Esophagus muscularis mucosa (tissue), 4 donors: ENCODE measurements at regions not wholly inside any gene's neighbourhood (a gene's known extent, or its start where the extent isn't known, plus 50 kb on each side); places are given as distances from the start of the nearest gene placed in this dataset.
A peak's percentile ranks its signal among the peaks of the same experiment; 100 is the strongest.

ENCODE experiments used
- DNase-seq: peaks from one replicate; pipeline ENCODE4 v3.0.0-alpha.2; 2017; ENCODE audit errors: extremely low spot score
- H3K27ac ChIP-seq, 4 donors: fragments of 200-600 bp; sonication (generic); replicated peaks in 1 of 4; 1 replicate in 3 of 4; 2 replicates in 1 of 4; pipeline ENCODE4 v1.5.1; 2016 to 2019; ENCODE audit warnings: mild to moderate bottlenecking in 1 of 4
- H3K27me3 ChIP-seq, 4 donors: fragments of 200-600 bp; sonication (generic); one replicate each; pipeline versions ENCODE4 v1.5.1 to v1.6.0; 2016 to 2019
- H3K36me3 ChIP-seq, 4 donors: fragments of 200-600 bp; sonication (generic); one replicate each; pipeline ENCODE4 v1.5.1; 2016 to 2019
- H3K4me1 ChIP-seq, 4 donors: fragments of 200-600 bp; sonication (generic); one replicate each; pipeline ENCODE4 v1.5.1; 2016 to 2019
- H3K4me3 ChIP-seq, 4 donors: fragments of 200-600 bp; sonication (generic); 1 replicate in 2 of 4; 2 replicates in 2 of 4; pipeline ENCODE4 v1.5.1; 2016 to 2019; ENCODE audit warnings: mild to moderate bottlenecking in 4 of 4, moderate library complexity in 1 of 4
- H3K9me3 ChIP-seq, 4 donors: fragments of 200-600 bp; sonication (generic); 1 replicate in 3 of 4; 2 replicates in 1 of 4; pipeline ENCODE4 v1.5.1; 2016 to 2019
- EP300 ChIP-seq: sonication (generic); formaldehyde crosslinking; IDR thresholded peaks from one replicate; pipeline ENCODE4 v1.6.1; 2017; ENCODE audit warnings: antibody characterized with exemption
- POLR2A ChIP-seq: fragments of 450-650 bp; IDR thresholded peaks from one replicate; pipeline ENCODE4 v1.6.1; 2017; ENCODE audit warnings: antibody characterized with exemption, moderate library complexity, mild to moderate bottlenecking, low read depth
- POLR2AphosphoS5 ChIP-seq, 2 donors: sonication (generic); formaldehyde crosslinking; IDR thresholded peaks; one replicate each; pipeline ENCODE4 v1.6.1; 2017; ENCODE audit warnings: antibody characterized with exemption in 2 of 2
- WGBS: methylation state at CpG from one replicate; pipeline ENCODE4 v1.1.5; 2018; 5-methylcytosine and 5-hydroxymethylcytosine counted together
- intact Hi-C: fragments of 100-400 bp; cut with DNase I; formaldehyde crosslinking; loops from one replicate; pipeline ENCODE4 v1.15.1; 2023
- TF ChIP-seq, protein P1 (sequence below), 3 experiments: fragments of 200-600 bp in 2 of 3; fragments of 450-650 bp in 1 of 3; sonication (generic) in 2 of 3; IDR thresholded peaks; one replicate each; pipeline ENCODE4 v1.5.1; 2017 to 2019; ENCODE audit warnings: antibody characterized with exemption in 3 of 3, mild to moderate bottlenecking in 2 of 3, moderate library complexity in 1 of 3

DNA sequence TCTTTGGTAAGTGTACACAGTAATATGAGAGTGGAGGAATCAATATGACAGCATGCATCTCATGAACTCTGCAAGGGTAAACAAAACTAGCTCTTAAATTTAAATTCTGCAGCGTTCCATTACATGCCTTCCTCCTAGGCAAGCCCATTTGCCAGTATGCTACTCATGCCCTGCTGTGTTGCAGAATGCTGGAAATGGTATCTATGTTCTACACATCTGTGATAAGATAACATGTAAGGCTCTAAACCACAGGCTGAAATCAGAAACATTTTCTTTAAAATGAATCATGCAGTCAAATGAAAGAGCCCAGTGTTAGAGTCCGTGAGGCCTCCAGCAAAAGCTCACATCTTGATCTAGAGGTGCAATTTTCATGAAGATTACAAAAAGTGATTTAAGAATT, 112.8 kb upstream of the FN1 start:
- WGBS: 89% methylated on average over 2 of the region's 2 CpGs
- intact Hi-C loops: no loop called here
- no peaks in the 10 kb centered on the region for H3K36me3 ChIP-seq
- H3K4me3 ChIP-seq: no peak overlapping the region
- TF ChIP-seq POLR2A: no peak
- TF ChIP-seq EP300: no peak
- TF ChIP-seq, protein P1, sequence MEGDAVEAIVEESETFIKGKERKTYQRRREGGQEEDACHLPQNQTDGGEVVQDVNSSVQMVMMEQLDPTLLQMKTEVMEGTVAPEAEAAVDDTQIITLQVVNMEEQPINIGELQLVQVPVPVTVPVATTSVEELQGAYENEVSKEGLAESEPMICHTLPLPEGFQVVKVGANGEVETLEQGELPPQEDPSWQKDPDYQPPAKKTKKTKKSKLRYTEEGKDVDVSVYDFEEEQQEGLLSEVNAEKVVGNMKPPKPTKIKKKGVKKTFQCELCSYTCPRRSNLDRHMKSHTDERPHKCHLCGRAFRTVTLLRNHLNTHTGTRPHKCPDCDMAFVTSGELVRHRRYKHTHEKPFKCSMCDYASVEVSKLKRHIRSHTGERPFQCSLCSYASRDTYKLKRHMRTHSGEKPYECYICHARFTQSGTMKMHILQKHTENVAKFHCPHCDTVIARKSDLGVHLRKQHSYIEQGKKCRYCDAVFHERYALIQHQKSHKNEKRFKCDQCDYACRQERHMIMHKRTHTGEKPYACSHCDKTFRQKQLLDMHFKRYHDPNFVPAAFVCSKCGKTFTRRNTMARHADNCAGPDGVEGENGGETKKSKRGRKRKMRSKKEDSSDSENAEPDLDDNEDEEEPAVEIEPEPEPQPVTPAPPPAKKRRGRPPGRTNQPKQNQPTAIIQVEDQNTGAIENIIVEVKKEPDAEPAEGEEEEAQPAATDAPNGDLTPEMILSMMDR (IDR thresholded peaks at IDR 0.05): no peak
- TF ChIP-seq POLR2AphosphoS5 (IDR thresholded peaks at IDR 0.05): no peak
- no peak overlapping the region for H3K27ac ChIP-seq
- no peaks in the 10 kb centered on the region for H3K4me1 ChIP-seq
- no peaks in the 10 kb centered on the region for H3K9me3 ChIP-seq
- H3K27me3 ChIP-seq: no peaks in the 10 kb centered on the region
- DNase-seq: no peak

DNA sequence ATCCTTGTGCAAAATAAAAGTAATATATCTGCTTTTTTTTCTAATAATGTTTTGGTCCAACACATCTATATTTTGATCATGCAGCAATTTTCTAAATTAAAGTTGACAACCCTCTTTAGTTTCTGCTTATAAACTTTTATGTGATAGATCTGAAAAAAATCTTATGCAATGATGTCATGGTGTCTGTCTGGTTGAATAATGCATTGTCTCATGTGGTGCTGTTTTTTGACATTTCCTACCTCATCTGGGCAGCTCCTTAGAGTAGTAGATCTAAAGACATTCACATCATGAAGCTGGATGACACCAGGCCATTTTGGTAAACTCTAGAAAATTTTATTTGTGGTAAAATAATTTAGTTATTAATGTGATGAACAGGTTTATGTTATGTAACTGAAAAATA, 106.8 kb upstream of the FN1 start:
- H3K27ac ChIP-seq: no peak overlapping the region
- no peak overlapping the region for H3K4me3 ChIP-seq
- no peaks in the 10 kb centered on the region for H3K27me3 ChIP-seq
- no peaks in the 10 kb centered on the region for H3K9me3 ChIP-seq
- no peak for DNase-seq
- peaks cover 0 to 10% (median under 1%) of the 10 kb centered on the region in 4 donors for H3K4me1 ChIP-seq
- H3K36me3 ChIP-seq: no peaks in the 10 kb centered on the region
- no peak for TF ChIP-seq POLR2A
- TF ChIP-seq, protein P1 (IDR thresholded peaks at IDR 0.05): no peak
- TF ChIP-seq POLR2AphosphoS5 (IDR thresholded peaks at IDR 0.05): no peak
- no peak for TF ChIP-seq EP300
- intact Hi-C loops: no loop called here

DNA sequence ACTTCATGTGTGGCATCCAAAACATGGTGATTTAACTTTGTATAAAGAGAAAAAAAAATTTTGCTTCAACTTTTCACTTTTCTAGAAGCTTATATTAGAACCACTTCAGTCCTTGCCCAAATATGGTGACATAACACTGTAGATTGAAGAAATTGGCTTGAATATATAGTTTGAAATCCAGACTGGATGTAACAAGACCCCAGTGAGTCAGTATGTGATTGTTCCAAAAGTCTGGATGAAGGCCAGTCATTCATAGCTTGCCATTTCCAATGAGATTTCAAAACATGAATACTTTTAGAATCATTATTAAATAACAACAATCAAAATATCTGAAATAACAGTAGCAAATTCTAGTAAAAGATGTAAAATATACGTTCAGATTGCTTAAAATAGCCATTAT, 104.8 kb upstream of the FN1 start:
- Histone ChIP-seq H3K9me3 (no peaks in the 10 kb centered on the region), H3K27ac (no peak overlapping the region), H3K4me3 (no peak overlapping the region), H3K36me3 (no peaks in the 10 kb centered on the region), H3K4me1 (peaks cover 10 to 31% (median 17%) of the 10 kb centered on the region in 4 donors), H3K27me3 (no peaks in the 10 kb centered on the region)
- intact Hi-C loops: no loop called here
- no peak for TF ChIP-seq POLR2A
- TF ChIP-seq EP300: no peak
- TF ChIP-seq, protein P1 (IDR thresholded peaks at IDR 0.05): no peak
- TF ChIP-seq POLR2AphosphoS5 (IDR thresholded peaks at IDR 0.05): no peak
- WGBS: 27% methylated on average over 1 of the region's 1 CpG
- DNase-seq: no peak

DNA sequence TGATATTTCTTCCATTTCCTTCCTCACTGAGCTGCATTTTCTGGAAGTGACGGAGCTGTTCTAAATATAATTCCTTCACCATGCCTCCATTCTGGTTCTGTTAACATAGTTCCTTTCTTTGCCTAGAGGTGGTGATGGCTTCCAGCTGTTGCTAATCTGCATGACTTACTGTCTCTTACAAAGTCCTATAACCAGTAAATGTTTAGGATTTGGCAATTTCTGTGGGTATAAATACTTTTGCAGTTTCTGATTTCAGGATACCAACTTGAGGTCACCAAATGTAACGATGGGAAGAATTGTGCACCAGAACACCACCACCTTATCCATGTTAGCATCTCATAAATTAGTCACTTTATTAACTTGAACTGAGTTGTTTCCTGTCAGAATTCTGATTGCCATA, 101.7 kb upstream of the FN1 start:
- Histone ChIP-seq H3K27me3 (no peaks in the 10 kb centered on the region), H3K4me3 (no peak overlapping the region), H3K27ac (no peak overlapping the region), H3K4me1 (peaks cover 10 to 35% (median 17%) of the 10 kb centered on the region in 4 donors), H3K9me3 (peaks cover 0 to 9% (median 4%) of the 10 kb centered on the region in 4 donors), H3K36me3 (no peaks in the 10 kb centered on the region)
- DNase-seq: no peak
- intact Hi-C loops: no loop called here
- WGBS: 55% methylated on average over 2 of the region's 2 CpGs
- TF ChIP-seq POLR2A: no peak
- peak in 1 of 2 donors; percentile 29 for TF ChIP-seq POLR2AphosphoS5 (IDR thresholded peaks at IDR 0.05)
- TF ChIP-seq, protein P1 (IDR thresholded peaks at IDR 0.05): no peak

DNA sequence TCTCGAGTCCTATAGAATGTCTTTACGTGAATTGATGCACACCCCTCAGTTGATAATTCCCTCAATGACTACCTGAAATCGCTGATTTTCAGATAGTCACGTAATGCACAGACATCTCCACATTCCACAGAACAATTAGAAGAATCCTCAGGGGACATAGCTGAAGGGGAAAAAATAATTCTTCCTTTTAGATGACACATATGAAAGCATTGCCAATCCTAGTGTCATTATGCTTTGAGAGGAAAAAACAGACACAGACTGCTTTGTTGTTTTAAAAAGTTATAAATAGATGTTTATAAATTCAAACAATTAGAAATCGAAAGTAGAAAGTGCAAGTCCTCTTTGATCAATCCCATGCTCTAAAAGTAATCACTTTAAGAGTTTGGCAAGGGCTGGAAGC, 100.6 kb upstream of the FN1 start:
- TF ChIP-seq POLR2AphosphoS5 (IDR thresholded peaks at IDR 0.05) (no peak), EP300 (no peak), POLR2A (no peak)
- TF ChIP-seq, protein P1 (IDR thresholded peaks at IDR 0.05): no peak
- 70% methylated on average over 5 of the region's 5 CpGs for WGBS
- intact Hi-C loops: no loop called here
- peak overlapping the region in 1 of 4 donors; percentile 3 for H3K27ac ChIP-seq
- H3K4me1 ChIP-seq: peaks cover 10 to 38% (median 18%) of the 10 kb centered on the region in 4 donors
- H3K27me3 ChIP-seq: no peaks in the 10 kb centered on the region
- peaks cover 0 to 9% (median 4%) of the 10 kb centered on the region in 4 donors for H3K9me3 ChIP-seq
- H3K36me3 ChIP-seq: no peaks in the 10 kb centered on the region
- H3K4me3 ChIP-seq: no peak overlapping the region
- DNase-seq: no peak
